ENCODE measurements at regions not wholly inside any gene's neighbourhood (a gene's known extent, or its start where the extent isn't known, plus 50 kb on each side); places are given as distances from the start of the nearest gene placed in this dataset.

DNA sequence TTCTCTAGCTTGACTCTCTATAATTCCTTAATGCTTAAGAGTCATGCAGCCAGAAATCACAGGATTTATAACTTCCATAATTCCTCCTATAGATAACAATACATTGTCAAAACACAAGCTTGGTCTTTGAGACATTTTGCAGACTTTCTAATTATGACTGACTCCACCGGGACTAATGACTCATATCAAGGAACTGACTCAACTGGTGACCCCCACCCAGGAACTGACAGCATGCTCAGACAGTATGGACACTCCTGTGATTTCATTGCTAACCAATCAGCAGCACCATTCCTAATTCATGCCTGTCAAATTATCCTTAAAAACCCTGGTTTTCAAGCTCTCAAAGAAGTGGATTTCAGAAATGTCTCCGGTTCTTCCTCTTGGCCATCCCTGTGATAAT, 670.5 kb upstream of the IMPG1 start:
- H3K27ac ChIP-seq, result no peak overlapping the region

DNA sequence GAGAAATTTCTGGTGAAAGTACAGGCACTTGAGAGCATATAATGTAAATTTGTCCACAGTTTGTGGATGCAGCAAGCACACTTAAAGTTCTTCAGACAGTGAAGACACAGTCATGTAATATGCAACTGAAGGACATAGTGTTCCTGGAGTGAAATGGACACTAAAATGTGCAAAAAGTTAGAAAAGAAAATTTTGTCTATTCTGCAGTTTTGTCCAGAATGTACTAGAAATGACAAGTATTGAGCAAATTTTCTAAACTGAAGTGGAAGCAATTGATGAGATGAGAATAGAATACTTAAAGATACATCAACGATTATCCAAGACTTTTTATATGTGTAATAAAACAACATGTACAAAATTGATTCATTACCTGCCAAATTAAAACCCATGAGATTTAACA, 647.0 kb upstream of the IMPG1 start:
- no peaks in the 10 kb centered on the region for H3K9me3 ChIP-seq
- no peaks in the 10 kb centered on the region for H3K27me3 ChIP-seq
- no peaks in the 10 kb centered on the region for H3K36me3 ChIP-seq
- no peak overlapping the region for H3K27ac ChIP-seq
- intact Hi-C loops (cut with DNase I; ENCODE audit: low total_unique reads) (no loop called here), in situ Hi-C loops (cut with MboI; ENCODE audit: low sequenced_read_pairs in 4 of 4) (no loop called here)
- no peaks in the 10 kb centered on the region for H3K4me1 ChIP-seq
- TF ChIP-seq, protein P1, sequence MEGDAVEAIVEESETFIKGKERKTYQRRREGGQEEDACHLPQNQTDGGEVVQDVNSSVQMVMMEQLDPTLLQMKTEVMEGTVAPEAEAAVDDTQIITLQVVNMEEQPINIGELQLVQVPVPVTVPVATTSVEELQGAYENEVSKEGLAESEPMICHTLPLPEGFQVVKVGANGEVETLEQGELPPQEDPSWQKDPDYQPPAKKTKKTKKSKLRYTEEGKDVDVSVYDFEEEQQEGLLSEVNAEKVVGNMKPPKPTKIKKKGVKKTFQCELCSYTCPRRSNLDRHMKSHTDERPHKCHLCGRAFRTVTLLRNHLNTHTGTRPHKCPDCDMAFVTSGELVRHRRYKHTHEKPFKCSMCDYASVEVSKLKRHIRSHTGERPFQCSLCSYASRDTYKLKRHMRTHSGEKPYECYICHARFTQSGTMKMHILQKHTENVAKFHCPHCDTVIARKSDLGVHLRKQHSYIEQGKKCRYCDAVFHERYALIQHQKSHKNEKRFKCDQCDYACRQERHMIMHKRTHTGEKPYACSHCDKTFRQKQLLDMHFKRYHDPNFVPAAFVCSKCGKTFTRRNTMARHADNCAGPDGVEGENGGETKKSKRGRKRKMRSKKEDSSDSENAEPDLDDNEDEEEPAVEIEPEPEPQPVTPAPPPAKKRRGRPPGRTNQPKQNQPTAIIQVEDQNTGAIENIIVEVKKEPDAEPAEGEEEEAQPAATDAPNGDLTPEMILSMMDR (IDR thresholded peaks at IDR 0.05 in 4 of 5, conservative IDR thresholded peaks at IDR 0.05 in 1 of 5), result no peak
- TF ChIP-seq POLR2A (IDR thresholded peaks at IDR 0.05), result no peak
- H3K4me3 ChIP-seq, result no peak overlapping the region
- DNase-seq (no peak), ATAC-seq (no peak)

More for the DNA sequence above, 670.5 kb upstream of the IMPG1 start:
- TF ChIP-seq, protein P1 (IDR thresholded peaks at IDR 0.05 in 4 of 5, conservative IDR thresholded peaks at IDR 0.05 in 1 of 5), result no peak
- no peak for TF ChIP-seq POLR2A (IDR thresholded peaks at IDR 0.05)
- Histone ChIP-seq H3K9me3 (no peaks in the 10 kb centered on the region), H3K4me1 (no peaks in the 10 kb centered on the region), H3K36me3 (no peaks in the 10 kb centered on the region), H3K4me3 (no peak overlapping the region), H3K27me3 (no peaks in the 10 kb centered on the region)
- in situ Hi-C loops (cut with MboI; ENCODE audit: low sequenced_read_pairs in 4 of 4) (no loop called here), intact Hi-C loops (cut with DNase I; ENCODE audit: low total_unique reads) (no loop called here)
- ATAC-seq, result no peak
- DNase-seq, result no peak

DNA sequence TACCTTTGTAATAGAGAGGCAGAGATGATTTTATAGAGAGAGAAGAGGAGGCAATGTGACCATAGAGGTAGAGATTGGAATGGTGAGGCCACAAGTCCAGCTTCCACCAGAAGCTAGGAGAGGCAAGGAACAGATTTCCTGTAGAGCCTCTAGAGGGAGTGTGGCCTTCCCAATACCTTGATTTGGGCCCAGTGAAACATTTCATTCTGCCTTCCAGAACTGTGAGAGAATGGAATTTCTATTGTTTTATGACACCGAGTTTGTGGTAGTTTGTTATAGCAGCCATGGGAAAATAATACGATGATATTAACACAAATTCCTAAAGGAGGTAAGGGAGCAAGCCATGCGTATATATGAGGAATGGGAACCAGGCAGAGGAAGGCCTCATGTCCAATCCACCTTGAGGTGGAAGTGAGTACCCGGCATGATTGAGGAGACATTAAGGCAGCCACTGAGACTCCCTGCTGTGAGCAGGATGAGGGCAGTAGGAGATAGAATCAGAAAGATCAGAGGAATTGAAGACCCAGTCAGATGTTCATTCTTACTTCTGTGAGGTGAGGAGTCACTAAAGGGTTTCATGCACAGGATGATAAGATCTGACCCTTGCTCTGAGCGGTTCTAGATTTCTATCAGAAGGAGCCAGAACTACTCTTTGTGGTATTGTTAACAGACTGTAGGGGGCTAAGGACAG, 636.3 kb upstream of the IMPG1 start:
- in situ Hi-C loops (cut with MboI; ENCODE audit: low sequenced_read_pairs in 4 of 4), result no loop called here

DNA sequence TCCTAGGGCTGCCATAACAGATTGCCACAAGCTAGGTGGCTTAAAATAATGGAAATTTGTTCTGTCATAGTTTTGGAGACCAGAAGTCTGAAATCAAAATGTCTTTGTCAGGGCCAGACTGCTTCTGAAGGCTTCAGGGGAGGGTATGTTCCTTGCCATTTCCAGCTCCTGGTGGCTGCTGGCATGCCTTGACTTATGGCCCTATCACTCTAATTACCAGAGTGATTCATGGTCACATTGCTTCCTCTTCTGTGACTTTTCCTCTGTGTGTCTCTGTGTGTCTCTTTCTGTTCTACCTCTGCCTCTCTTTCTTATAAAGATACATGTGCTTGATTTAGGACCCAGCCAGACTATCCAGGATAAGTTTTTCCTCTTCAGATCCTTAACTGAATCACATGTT, 635.2 kb upstream of the IMPG1 start:
- Histone ChIP-seq H3K4me3 (no peak overlapping the region), H3K27me3 (no peaks in the 10 kb centered on the region), H3K9me3 (no peaks in the 10 kb centered on the region), H3K36me3 (no peaks in the 10 kb centered on the region), H3K4me1 (no peaks in the 10 kb centered on the region), H3K27ac (no peak overlapping the region)
- in situ Hi-C loops (cut with MboI; ENCODE audit: low sequenced_read_pairs in 4 of 4), result no loop called here
- DNase-seq, result no peak
- TF ChIP-seq, protein P1 (IDR thresholded peaks at IDR 0.05 in 4 of 5, conservative IDR thresholded peaks at IDR 0.05 in 1 of 5), result no peak
- no peak for TF ChIP-seq POLR2A (IDR thresholded peaks at IDR 0.05)
- intact Hi-C loops (cut with DNase I; ENCODE audit: low total_unique reads), result no loop called here
- ATAC-seq, result no peak

More for the DNA sequence above, 636.3 kb upstream of the IMPG1 start:
- ATAC-seq (no peak), DNase-seq (no peak)
- TF ChIP-seq POLR2A (IDR thresholded peaks at IDR 0.05), result no peak
- TF ChIP-seq, protein P1 (IDR thresholded peaks at IDR 0.05 in 4 of 5, conservative IDR thresholded peaks at IDR 0.05 in 1 of 5), result no peak
- Histone ChIP-seq H3K4me3 (no peak overlapping the region), H3K36me3 (no peaks in the 10 kb centered on the region), H3K9me3 (no peaks in the 10 kb centered on the region), H3K27ac (no peak overlapping the region), H3K27me3 (no peaks in the 10 kb centered on the region), H3K4me1 (no peaks in the 10 kb centered on the region)
- intact Hi-C loops (cut with DNase I; ENCODE audit: low total_unique reads), result no loop called here

DNA sequence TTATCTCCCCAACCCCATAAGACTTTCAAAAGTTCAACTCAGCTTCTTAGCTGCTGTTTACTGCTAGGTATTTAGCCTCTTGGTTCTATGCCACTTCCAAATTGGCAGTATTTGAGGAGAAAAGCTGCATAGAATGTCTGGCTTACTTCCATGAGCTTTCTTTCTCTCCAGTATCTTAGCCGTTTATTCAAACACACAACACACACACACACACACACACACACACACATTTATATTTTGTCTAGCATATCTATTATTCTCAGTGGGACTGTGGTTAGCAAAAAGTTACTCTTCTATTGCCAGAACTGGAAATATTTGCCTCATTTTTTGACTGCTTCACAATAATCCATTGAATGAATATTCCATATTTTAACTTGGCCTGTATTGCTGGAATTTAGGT, 634.2 kb upstream of the IMPG1 start:
- no peaks in the 10 kb centered on the region for H3K27me3 ChIP-seq
- ATAC-seq (no peak), DNase-seq (no peak)
- TF ChIP-seq, protein P1 (IDR thresholded peaks at IDR 0.05 in 4 of 5, conservative IDR thresholded peaks at IDR 0.05 in 1 of 5), result no peak
- TF ChIP-seq POLR2A (IDR thresholded peaks at IDR 0.05), result no peak
- no peaks in the 10 kb centered on the region for H3K9me3 ChIP-seq
- intact Hi-C loops (cut with DNase I; ENCODE audit: low total_unique reads), result no loop called here
- H3K4me1 ChIP-seq, result no peaks in the 10 kb centered on the region
- H3K4me3 ChIP-seq, result no peak overlapping the region
- in situ Hi-C loops (cut with MboI; ENCODE audit: low sequenced_read_pairs in 4 of 4), result no loop called here
- H3K27ac ChIP-seq, result no peak overlapping the region
- H3K36me3 ChIP-seq, result no peaks in the 10 kb centered on the region

All from gastrocnemius medialis (tissue), 4 donors.